GM12878 (cell line): ENCODE measurements at regions not wholly inside any gene's neighbourhood (a gene's known extent, or its start where the extent isn't known, plus 50 kb on each side); places are given as distances from the start of the nearest gene placed in this dataset.

Experiments used
- CBFB ChIP-seq: IDR thresholded peaks from 2 replicates; pipeline ENCODE4 v1.6.1; 2016; ENCODE audit warnings: antibody characterized with exemption, low read depth
- CBX3 ChIP-seq: fragments of 200-600 bp; sonication (generic); IDR thresholded peaks from 2 replicates; pipeline ENCODE4 v1.6.1; 2016; ENCODE audit warnings: low read depth, borderline replicate concordance
- CEBPB ChIP-seq, 2 experiments: fragments of 150-350 bp in 1 of 2; IDR thresholded peaks; 2 replicates each; pipeline ENCODE4 v1.6.1; 2012 to 2014; ENCODE audit warnings: low read depth in 2 of 2, low read length in 2 of 2, borderline replicate concordance in 1 of 2, inconsistent platforms in 1 of 2
- CHD2 ChIP-seq: IDR thresholded peaks from 2 replicates; pipeline ENCODE4 v1.6.1; 2011; ENCODE audit warnings: low read depth, low read length, improper control_type of control experiment, borderline replicate concordance
- CREM ChIP-seq: IDR thresholded peaks from 2 replicates; pipeline ENCODE4 v1.6.1; 2014; ENCODE audit warnings: antibody characterized with exemption, low read depth
- MTA2 ChIP-seq: fragments of 450-650 bp; IDR thresholded peaks from 2 replicates; pipeline ENCODE4 v1.6.1; 2016; ENCODE audit warnings: low read depth, mild to moderate bottlenecking, moderate library complexity
- SRF ChIP-seq, 2 experiments: IDR thresholded peaks; 2 replicates each; pipeline ENCODE4 v1.6.1; 2011; ENCODE audit warnings: low read depth in 2 of 2, low read length in 2 of 2, mild to moderate bottlenecking in 1 of 2, moderate library complexity in 1 of 2
- TF ChIP-seq, protein P1 (sequence below): fragments of 450-650 bp; IDR thresholded peaks from 2 replicates; pipeline ENCODE4 v1.6.1; 2017; ENCODE audit warnings: mild to moderate bottlenecking, moderate library complexity
- TF ChIP-seq, protein P2 (sequence below), 3 experiments: IDR thresholded peaks in 2 of 3; conservative IDR thresholded peaks in 1 of 3; 2 replicates each; pipeline ENCODE4 v1.5.1; 2011; ENCODE audit warnings: low read depth in 3 of 3, low read length in 3 of 3, mild to moderate bottlenecking in 3 of 3, control low read depth in 2 of 3, moderate library complexity in 2 of 3, inconsistent platforms in 1 of 3, mixed read lengths in 1 of 3; ENCODE audit not compliant: control insufficient read depth in 2 of 3, insufficient read depth in 1 of 3; ENCODE audit errors: extremely low read depth in 1 of 3
- TF ChIP-seq, protein P3 (sequence below): IDR thresholded peaks from 2 replicates; pipeline ENCODE4 v1.6.1; 2011; ENCODE audit warnings: low read depth, low read length, improper control_type of control experiment, borderline replicate concordance

DNA sequence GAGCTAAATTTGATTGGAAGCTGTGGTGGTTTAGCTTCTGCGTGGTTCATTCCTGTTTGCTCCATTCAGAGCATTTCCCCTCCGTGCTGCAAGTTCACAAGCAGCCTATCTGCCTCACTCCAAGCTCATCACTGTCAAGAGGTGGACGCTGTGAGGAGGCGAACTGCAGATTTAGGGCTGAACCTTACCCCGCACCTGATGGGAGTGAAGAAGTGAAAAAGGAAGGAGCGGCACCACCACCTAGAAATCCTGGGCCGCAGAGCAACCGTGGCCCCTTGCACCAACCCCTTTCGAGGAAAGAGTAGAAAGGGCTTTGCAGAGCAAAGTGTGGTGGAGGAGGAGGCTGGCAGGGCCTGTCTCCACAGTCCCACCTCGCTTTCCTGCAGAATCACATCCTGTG, 117.4 kb downstream of the IER5 start:
- TF ChIP-seq, protein P1, sequence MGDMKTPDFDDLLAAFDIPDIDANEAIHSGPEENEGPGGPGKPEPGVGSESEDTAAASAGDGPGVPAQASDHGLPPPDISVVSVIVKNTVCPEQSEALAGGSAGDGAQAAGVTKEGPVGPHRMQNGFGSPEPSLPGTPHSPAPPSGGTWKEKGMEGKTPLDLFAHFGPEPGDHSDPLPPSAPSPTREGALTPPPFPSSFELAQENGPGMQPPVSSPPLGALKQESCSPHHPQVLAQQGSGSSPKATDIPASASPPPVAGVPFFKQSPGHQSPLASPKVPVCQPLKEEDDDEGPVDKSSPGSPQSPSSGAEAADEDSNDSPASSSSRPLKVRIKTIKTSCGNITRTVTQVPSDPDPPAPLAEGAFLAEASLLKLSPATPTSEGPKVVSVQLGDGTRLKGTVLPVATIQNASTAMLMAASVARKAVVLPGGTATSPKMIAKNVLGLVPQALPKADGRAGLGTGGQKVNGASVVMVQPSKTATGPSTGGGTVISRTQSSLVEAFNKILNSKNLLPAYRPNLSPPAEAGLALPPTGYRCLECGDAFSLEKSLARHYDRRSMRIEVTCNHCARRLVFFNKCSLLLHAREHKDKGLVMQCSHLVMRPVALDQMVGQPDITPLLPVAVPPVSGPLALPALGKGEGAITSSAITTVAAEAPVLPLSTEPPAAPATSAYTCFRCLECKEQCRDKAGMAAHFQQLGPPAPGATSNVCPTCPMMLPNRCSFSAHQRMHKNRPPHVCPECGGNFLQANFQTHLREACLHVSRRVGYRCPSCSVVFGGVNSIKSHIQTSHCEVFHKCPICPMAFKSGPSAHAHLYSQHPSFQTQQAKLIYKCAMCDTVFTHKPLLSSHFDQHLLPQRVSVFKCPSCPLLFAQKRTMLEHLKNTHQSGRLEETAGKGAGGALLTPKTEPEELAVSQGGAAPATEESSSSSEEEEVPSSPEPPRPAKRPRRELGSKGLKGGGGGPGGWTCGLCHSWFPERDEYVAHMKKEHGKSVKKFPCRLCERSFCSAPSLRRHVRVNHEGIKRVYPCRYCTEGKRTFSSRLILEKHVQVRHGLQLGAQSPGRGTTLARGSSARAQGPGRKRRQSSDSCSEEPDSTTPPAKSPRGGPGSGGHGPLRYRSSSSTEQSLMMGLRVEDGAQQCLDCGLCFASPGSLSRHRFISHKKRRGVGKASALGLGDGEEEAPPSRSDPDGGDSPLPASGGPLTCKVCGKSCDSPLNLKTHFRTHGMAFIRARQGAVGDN, result no peak
- TF ChIP-seq MTA2 (no peak), CREM (no peak), CBX3 (no peak), CHD2 (no peak), CEBPB (IDR thresholded peaks at IDR 0.05; ENCODE audit: borderline replicate concordance in 1 of 2, low read depth in 2 of 2, low read length in 2 of 2) (no peak), SRF (IDR thresholded peaks at IDR 0.05; ENCODE audit: low read depth in 2 of 2, low read length in 2 of 2) (no peak), CBFB (no peak)
- TF ChIP-seq, protein P2, sequence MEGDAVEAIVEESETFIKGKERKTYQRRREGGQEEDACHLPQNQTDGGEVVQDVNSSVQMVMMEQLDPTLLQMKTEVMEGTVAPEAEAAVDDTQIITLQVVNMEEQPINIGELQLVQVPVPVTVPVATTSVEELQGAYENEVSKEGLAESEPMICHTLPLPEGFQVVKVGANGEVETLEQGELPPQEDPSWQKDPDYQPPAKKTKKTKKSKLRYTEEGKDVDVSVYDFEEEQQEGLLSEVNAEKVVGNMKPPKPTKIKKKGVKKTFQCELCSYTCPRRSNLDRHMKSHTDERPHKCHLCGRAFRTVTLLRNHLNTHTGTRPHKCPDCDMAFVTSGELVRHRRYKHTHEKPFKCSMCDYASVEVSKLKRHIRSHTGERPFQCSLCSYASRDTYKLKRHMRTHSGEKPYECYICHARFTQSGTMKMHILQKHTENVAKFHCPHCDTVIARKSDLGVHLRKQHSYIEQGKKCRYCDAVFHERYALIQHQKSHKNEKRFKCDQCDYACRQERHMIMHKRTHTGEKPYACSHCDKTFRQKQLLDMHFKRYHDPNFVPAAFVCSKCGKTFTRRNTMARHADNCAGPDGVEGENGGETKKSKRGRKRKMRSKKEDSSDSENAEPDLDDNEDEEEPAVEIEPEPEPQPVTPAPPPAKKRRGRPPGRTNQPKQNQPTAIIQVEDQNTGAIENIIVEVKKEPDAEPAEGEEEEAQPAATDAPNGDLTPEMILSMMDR (IDR thresholded peaks at IDR 0.05 in 2 of 3, conservative IDR thresholded peaks at IDR 0.05 in 1 of 3; ENCODE audit: control insufficient read depth in 2 of 3, extremely low read depth in 1 of 3, insufficient read depth in 1 of 3, low read depth in 3 of 3, low read length in 3 of 3), result no peak
- TF ChIP-seq, protein P3, sequence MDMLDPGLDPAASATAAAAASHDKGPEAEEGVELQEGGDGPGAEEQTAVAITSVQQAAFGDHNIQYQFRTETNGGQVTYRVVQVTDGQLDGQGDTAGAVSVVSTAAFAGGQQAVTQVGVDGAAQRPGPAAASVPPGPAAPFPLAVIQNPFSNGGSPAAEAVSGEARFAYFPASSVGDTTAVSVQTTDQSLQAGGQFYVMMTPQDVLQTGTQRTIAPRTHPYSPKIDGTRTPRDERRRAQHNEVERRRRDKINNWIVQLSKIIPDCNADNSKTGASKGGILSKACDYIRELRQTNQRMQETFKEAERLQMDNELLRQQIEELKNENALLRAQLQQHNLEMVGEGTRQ, result no peak
